H9 (cell line): ENCODE measurements at regions not wholly inside any gene's neighbourhood (a gene's known extent, or its start where the extent isn't known, plus 50 kb on each side); places are given as distances from the start of the nearest gene placed in this dataset.

Source experiments
- DNase-seq: peaks from one replicate; pipeline ENCODE4 v3.0.0-alpha.2; 2017
- H2AFZ ChIP-seq: one replicate; pipeline ENCODE4 v1.6.1; 2013; ENCODE audit warnings: mild to moderate bottlenecking, low read length, control low read depth, moderate library complexity
- H2AK5ac ChIP-seq: 2 replicates; pipeline ENCODE4 v1.6.1; 2013; ENCODE audit warnings: low read length, control low read depth, mixed read lengths; ENCODE audit not compliant: insufficient read length
- H2BK120ac ChIP-seq: one replicate; pipeline ENCODE4 v1.6.1; 2013; ENCODE audit warnings: low read depth, mild to moderate bottlenecking, low read length, control low read depth, inconsistent platforms; ENCODE audit not compliant: poor library complexity, severe bottlenecking
- H2BK12ac ChIP-seq: 2 replicates; pipeline ENCODE4 v1.6.1; 2013; ENCODE audit warnings: low read length, control low read depth, mixed read lengths, low read depth; ENCODE audit not compliant: insufficient read length
- H2BK15ac ChIP-seq: 2 replicates; pipeline ENCODE4 v1.6.1; 2013; ENCODE audit warnings: low read depth, low read length, control low read depth
- H2BK20ac ChIP-seq: one replicate; pipeline ENCODE4 v1.6.1; 2013; ENCODE audit warnings: low read depth, mild to moderate bottlenecking, low read length, control low read depth, inconsistent platforms; ENCODE audit not compliant: poor library complexity, severe bottlenecking
- H2BK5ac ChIP-seq: 2 replicates; pipeline ENCODE4 v1.6.1; 2013; ENCODE audit warnings: low read length, control low read depth, mixed read lengths; ENCODE audit not compliant: insufficient read length
- H3K14ac ChIP-seq: 2 replicates; pipeline ENCODE4 v1.6.1; 2013; ENCODE audit warnings: low read length, control low read depth; ENCODE audit not compliant: insufficient read depth
- H3K18ac ChIP-seq: 2 replicates; pipeline ENCODE4 v1.6.1; 2013; ENCODE audit warnings: low read depth, mild to moderate bottlenecking, mixed read lengths, low read length, control low read depth; ENCODE audit not compliant: insufficient read length
- H3K23ac ChIP-seq: 2 replicates; pipeline ENCODE4 v1.6.1; 2013; ENCODE audit warnings: low read length, control low read depth, mixed read lengths, low read depth; ENCODE audit not compliant: insufficient read length
- H3K23me2 ChIP-seq: 2 replicates; pipeline ENCODE4 v1.6.1; 2013; ENCODE audit warnings: low read depth, mild to moderate bottlenecking, mixed read lengths, low read length, control low read depth; ENCODE audit not compliant: insufficient read length, poor library complexity, severe bottlenecking
- H3K27ac ChIP-seq: 2 replicates; pipeline ENCODE4 v1.5.1; 2013; ENCODE audit warnings: low read length, control low read depth, mixed read lengths, low read depth; ENCODE audit not compliant: insufficient read length
- H3K27me3 ChIP-seq: 2 replicates; pipeline ENCODE4 v1.6.1; 2013; ENCODE audit warnings: low read length, control low read depth, inconsistent platforms; ENCODE audit not compliant: insufficient read depth
- H3K4ac ChIP-seq: 2 replicates; pipeline ENCODE4 v1.6.1; 2013; ENCODE audit warnings: low read depth, mild to moderate bottlenecking, control low read depth, inconsistent platforms, low read length, moderate library complexity
- H3K4me1 ChIP-seq: 2 replicates; pipeline ENCODE4 v1.6.1; 2013; ENCODE audit warnings: low read length, control low read depth, inconsistent platforms; ENCODE audit not compliant: insufficient read depth
- H3K4me2 ChIP-seq: 2 replicates; pipeline ENCODE4 v1.6.1; 2013; ENCODE audit warnings: low read length, control low read depth, mixed read lengths; ENCODE audit not compliant: insufficient read length, insufficient read depth
- H3K56ac ChIP-seq: 2 replicates; pipeline ENCODE4 v1.6.1; 2013; ENCODE audit warnings: low read depth, mild to moderate bottlenecking, mixed read lengths, low read length, control low read depth; ENCODE audit not compliant: insufficient read length
- H3K79me1 ChIP-seq: 2 replicates; pipeline ENCODE4 v1.6.1; 2013; ENCODE audit warnings: low read depth, mild to moderate bottlenecking, moderate library complexity, low read length, control low read depth, inconsistent platforms; ENCODE audit not compliant: insufficient read depth, poor library complexity, severe bottlenecking
- H3K79me2 ChIP-seq: 2 replicates; pipeline ENCODE4 v1.6.1; 2013; ENCODE audit warnings: low read length, control low read depth, inconsistent platforms; ENCODE audit not compliant: insufficient read depth
- H3K9ac ChIP-seq: 2 replicates; pipeline ENCODE4 v1.6.1; 2013; ENCODE audit warnings: low read length, control low read depth, mixed read lengths; ENCODE audit not compliant: insufficient read length; ENCODE audit errors: extremely low read depth
- H3K9me3 ChIP-seq: one replicate; pipeline ENCODE4 v1.6.1; 2013; ENCODE audit warnings: low read depth, low read length, inconsistent platforms; ENCODE audit not compliant: control insufficient read depth
- H3T11ph ChIP-seq: one replicate; pipeline ENCODE4 v1.6.1; 2013; ENCODE audit warnings: mild to moderate bottlenecking, low read length, control low read depth, inconsistent platforms
- H4K20me1 ChIP-seq: one replicate; pipeline ENCODE4 v1.6.1; 2013; ENCODE audit not compliant: control insufficient read depth, insufficient read length, insufficient read depth
- H4K5ac ChIP-seq: 2 replicates; pipeline ENCODE4 v1.6.1; 2013; ENCODE audit warnings: low read depth, mild to moderate bottlenecking, mixed read lengths, low read length, control low read depth; ENCODE audit not compliant: insufficient read length
- H4K8ac ChIP-seq: replicated peaks from 2 replicates; pipeline ENCODE4 v1.6.1; 2013; ENCODE audit warnings: low read length, control low read depth, mixed read lengths, low read depth; ENCODE audit not compliant: insufficient read length
- H4K91ac ChIP-seq: 2 replicates; pipeline ENCODE4 v1.6.1; 2013; ENCODE audit warnings: low read depth, mild to moderate bottlenecking, moderate library complexity, mixed read lengths, low read length, control low read depth; ENCODE audit not compliant: insufficient read length
- H3K27ac Mint-ChIP-seq, 3 experiments: 2 replicates in 2 of 3; 3 replicates in 1 of 3; pipeline ENCODE4 v1.8.0; 2020 to 2021; ENCODE audit warnings: mixed read lengths in 3 of 3, mild to moderate bottlenecking in 1 of 3, moderate library complexity in 1 of 3
- H3K27me3 Mint-ChIP-seq: 2 replicates; pipeline ENCODE4 v1.8.0; 2021; ENCODE audit warnings: low read depth, mild to moderate bottlenecking, moderate library complexity, mixed read lengths
- H3K36me3 Mint-ChIP-seq, 3 experiments: 2 replicates in 2 of 3; 3 replicates in 1 of 3; pipeline ENCODE4 v1.8.0; 2020 to 2021; ENCODE audit warnings: low read depth in 3 of 3, mixed read lengths in 3 of 3; ENCODE audit not compliant: insufficient read depth in 1 of 3
- H3K4me1 Mint-ChIP-seq, 2 experiments: 2 replicates each; pipeline ENCODE4 v1.8.0; 2020; ENCODE audit warnings: mixed read lengths in 2 of 2
- H3K4me3 Mint-ChIP-seq, 2 experiments: 2 replicates in 1 of 2; 3 replicates in 1 of 2; pipeline ENCODE4 v1.8.0; 2020 to 2021; ENCODE audit warnings: mild to moderate bottlenecking in 2 of 2, mixed read lengths in 2 of 2, moderate library complexity in 1 of 2
- H3K9me3 Mint-ChIP-seq, 2 experiments: 2 replicates in 1 of 2; 3 replicates in 1 of 2; pipeline ENCODE4 v1.8.0; 2020; ENCODE audit warnings: mild to moderate bottlenecking in 2 of 2, mixed read lengths in 2 of 2, moderate library complexity in 1 of 2
- WGBS: extraction: QIAGEN DNeasy Blood & Tissue Kit; methylation state at CpG from one replicate; pipeline ENCODE4 v1.1.7; 2013; ENCODE audit warnings: missing lambda C conversion rate, low lambda C conversion rate, mixed read lengths; ENCODE audit not compliant: insufficient read length; ENCODE audit errors: extremely low coverage; 5-methylcytosine and 5-hydroxymethylcytosine counted together
- TF ChIP-seq, protein P1 (sequence below): fragments of 200-600 bp; sonication (generic); conservative IDR thresholded peaks from 3 replicates; pipeline ENCODE4 v1.8.0; 2021; ENCODE audit warnings: antibody characterized with exemption, mild to moderate bottlenecking

DNA sequence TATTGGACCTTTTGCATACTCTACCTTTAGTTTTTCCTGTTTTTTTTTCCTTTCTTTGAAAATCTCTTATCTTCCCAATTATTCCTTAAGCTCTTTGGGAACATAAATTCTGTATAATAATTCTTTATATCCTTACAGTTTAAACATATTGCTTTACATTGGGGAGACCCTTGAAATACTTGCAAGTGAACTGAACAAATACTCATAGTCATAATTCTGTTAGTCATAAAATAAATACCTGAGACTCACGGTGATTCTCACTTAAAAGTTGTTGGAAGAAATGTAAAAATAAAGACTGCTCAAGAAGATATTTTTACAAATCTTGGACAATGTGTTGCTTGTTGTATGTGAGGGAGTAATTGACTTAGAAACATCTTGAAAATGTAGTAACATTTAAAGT lies 515.2 kb upstream of the POT1 start:
- H4K91ac ChIP-seq, result no peak overlapping the region
- H3K56ac ChIP-seq, result no peak overlapping the region
- no peaks in the 10 kb centered on the region for H4K20me1 ChIP-seq
- H2BK120ac ChIP-seq, result no peak overlapping the region
- H3K27ac Mint-ChIP-seq, result no peak overlapping the region
- no peak overlapping the region for H3K14ac ChIP-seq
- H3K9me3 Mint-ChIP-seq, result no peaks in the 10 kb centered on the region
- no peaks in the 10 kb centered on the region for H3K79me1 ChIP-seq
- no peaks in the 10 kb centered on the region for H3K36me3 Mint-ChIP-seq
- no peaks in the 10 kb centered on the region for H3K9me3 ChIP-seq
- no peak overlapping the region for H2BK5ac ChIP-seq
- no peak overlapping the region for H2BK15ac ChIP-seq
- no peak overlapping the region for H3K4ac ChIP-seq
- H4K5ac ChIP-seq, result no peak overlapping the region
- H3K23ac ChIP-seq, result no peak overlapping the region
- H2BK12ac ChIP-seq, result no peak overlapping the region
- H4K8ac ChIP-seq, result no peak overlapping the region
- H3K9ac ChIP-seq, result no peak overlapping the region
- no peak for DNase-seq
- no peak overlapping the region for H3K4me2 ChIP-seq
- H3K79me2 ChIP-seq, result no peaks in the 10 kb centered on the region
- no peak overlapping the region for H2AK5ac ChIP-seq
- no peaks in the 10 kb centered on the region for H3K23me2 ChIP-seq
- H3K4me1 Mint-ChIP-seq, result no peaks in the 10 kb centered on the region
- TF ChIP-seq, protein P1, sequence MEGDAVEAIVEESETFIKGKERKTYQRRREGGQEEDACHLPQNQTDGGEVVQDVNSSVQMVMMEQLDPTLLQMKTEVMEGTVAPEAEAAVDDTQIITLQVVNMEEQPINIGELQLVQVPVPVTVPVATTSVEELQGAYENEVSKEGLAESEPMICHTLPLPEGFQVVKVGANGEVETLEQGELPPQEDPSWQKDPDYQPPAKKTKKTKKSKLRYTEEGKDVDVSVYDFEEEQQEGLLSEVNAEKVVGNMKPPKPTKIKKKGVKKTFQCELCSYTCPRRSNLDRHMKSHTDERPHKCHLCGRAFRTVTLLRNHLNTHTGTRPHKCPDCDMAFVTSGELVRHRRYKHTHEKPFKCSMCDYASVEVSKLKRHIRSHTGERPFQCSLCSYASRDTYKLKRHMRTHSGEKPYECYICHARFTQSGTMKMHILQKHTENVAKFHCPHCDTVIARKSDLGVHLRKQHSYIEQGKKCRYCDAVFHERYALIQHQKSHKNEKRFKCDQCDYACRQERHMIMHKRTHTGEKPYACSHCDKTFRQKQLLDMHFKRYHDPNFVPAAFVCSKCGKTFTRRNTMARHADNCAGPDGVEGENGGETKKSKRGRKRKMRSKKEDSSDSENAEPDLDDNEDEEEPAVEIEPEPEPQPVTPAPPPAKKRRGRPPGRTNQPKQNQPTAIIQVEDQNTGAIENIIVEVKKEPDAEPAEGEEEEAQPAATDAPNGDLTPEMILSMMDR, result no peak
- no peaks in the 10 kb centered on the region for H3K27me3 Mint-ChIP-seq
- H3K4me3 Mint-ChIP-seq, result no peak overlapping the region
- no peak overlapping the region for H2AFZ ChIP-seq
- no peaks in the 10 kb centered on the region for H3K4me1 ChIP-seq
- no peak overlapping the region for H3T11ph ChIP-seq
- no peak overlapping the region for H3K18ac ChIP-seq
- no CpG with 5 or more reads among the region's 1 CpG for whole genome bisulfite sequencing
- H3K27me3 ChIP-seq, result no peaks in the 10 kb centered on the region
- no peak overlapping the region for H2BK20ac ChIP-seq
- no peak overlapping the region for H3K27ac ChIP-seq
